RWPE2 (cell line): ENCODE measurements at regions not wholly inside any gene's neighbourhood (a gene's known extent, or its start where the extent isn't known, plus 50 kb on each side); places are given as distances from the start of the nearest gene placed in this dataset.

Experiments
- ATAC-seq: fragments of 200-7000 bp; cut with Tn5 transposase; 3 replicates; pipeline ENCODE4 v1.9.1; 2021; ENCODE audit warnings: low read depth
- DNase-seq: peaks from one replicate; pipeline ENCODE4 v3.0.0-alpha.2; 2020; ENCODE audit warnings: low spot score
- H3K27ac ChIP-seq: fragments of 450-650 bp; 2 replicates; pipeline ENCODE4 v1.5.1; 2017; ENCODE audit warnings: mild to moderate bottlenecking; ENCODE audit not compliant: poor library complexity, severe bottlenecking
- H3K27me3 ChIP-seq: fragments of 250-450 bp; sonication (Bioruptor Pico); 2 replicates; pipeline ENCODE4 v1.5.1; 2021; ENCODE audit warnings: mild to moderate bottlenecking, moderate library complexity; ENCODE audit not compliant: insufficient read depth, poor library complexity, severe bottlenecking
- H3K36me3 ChIP-seq: fragments of 250-450 bp; sonication (Bioruptor Pico); 2 replicates; pipeline ENCODE4 v1.5.1; 2020; ENCODE audit warnings: low read depth, mild to moderate bottlenecking, moderate library complexity
- H3K4me1 ChIP-seq: fragments of 250-450 bp; sonication (Bioruptor Pico); 2 replicates; pipeline ENCODE4 v1.5.1; 2021; ENCODE audit warnings: mild to moderate bottlenecking, moderate library complexity; ENCODE audit not compliant: insufficient read depth, poor library complexity, severe bottlenecking
- H3K4me3 ChIP-seq: fragments of 250-450 bp; sonication (Bioruptor Pico); 2 replicates; pipeline ENCODE4 v1.5.1; 2021; ENCODE audit warnings: mild to moderate bottlenecking, moderate library complexity; ENCODE audit not compliant: severe bottlenecking
- H3K9me3 ChIP-seq: fragments of 250-450 bp; sonication (Bioruptor Pico); 2 replicates; pipeline ENCODE4 v1.5.1; 2021; ENCODE audit warnings: mild to moderate bottlenecking, moderate library complexity; ENCODE audit not compliant: severe bottlenecking
- TF ChIP-seq, protein P1 (sequence below): fragments of 450-650 bp; IDR thresholded peaks from one replicate; pipeline ENCODE4 v1.5.1; 2017; ENCODE audit warnings: mild to moderate bottlenecking, moderate library complexity; ENCODE audit not compliant: poor library complexity, severe bottlenecking

DNA sequence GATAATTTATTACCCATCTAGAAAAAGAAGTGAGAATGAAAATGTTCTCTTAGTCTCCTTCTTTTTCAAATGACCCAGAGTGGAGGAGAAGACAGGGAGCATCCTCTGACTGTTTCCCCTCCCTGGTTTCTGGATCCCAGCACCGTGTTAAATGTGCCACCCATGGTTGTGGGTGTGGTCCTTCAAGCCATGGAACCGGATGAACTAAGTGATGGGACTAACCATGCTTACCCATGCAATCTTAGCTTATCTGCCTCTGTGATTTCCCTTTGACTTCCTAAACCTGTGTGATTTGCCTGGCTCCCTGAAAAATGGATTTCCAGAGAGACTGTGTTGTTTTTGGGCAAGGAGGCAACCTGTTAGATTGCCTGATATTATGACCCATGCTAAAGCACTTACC is 437.1 kb downstream of the MAGEB5 start:
- no peaks in the 10 kb centered on the region for H3K4me1 ChIP-seq
- ATAC-seq (no peak), DNase-seq (no peak)
- no peak overlapping the region for H3K27ac ChIP-seq
- H3K9me3 ChIP-seq = no peaks in the 10 kb centered on the region
- no peak overlapping the region for H3K4me3 ChIP-seq
- TF ChIP-seq, protein P1, sequence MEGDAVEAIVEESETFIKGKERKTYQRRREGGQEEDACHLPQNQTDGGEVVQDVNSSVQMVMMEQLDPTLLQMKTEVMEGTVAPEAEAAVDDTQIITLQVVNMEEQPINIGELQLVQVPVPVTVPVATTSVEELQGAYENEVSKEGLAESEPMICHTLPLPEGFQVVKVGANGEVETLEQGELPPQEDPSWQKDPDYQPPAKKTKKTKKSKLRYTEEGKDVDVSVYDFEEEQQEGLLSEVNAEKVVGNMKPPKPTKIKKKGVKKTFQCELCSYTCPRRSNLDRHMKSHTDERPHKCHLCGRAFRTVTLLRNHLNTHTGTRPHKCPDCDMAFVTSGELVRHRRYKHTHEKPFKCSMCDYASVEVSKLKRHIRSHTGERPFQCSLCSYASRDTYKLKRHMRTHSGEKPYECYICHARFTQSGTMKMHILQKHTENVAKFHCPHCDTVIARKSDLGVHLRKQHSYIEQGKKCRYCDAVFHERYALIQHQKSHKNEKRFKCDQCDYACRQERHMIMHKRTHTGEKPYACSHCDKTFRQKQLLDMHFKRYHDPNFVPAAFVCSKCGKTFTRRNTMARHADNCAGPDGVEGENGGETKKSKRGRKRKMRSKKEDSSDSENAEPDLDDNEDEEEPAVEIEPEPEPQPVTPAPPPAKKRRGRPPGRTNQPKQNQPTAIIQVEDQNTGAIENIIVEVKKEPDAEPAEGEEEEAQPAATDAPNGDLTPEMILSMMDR = no peak
- no peaks in the 10 kb centered on the region for H3K36me3 ChIP-seq
- no peaks in the 10 kb centered on the region for H3K27me3 ChIP-seq

DNA sequence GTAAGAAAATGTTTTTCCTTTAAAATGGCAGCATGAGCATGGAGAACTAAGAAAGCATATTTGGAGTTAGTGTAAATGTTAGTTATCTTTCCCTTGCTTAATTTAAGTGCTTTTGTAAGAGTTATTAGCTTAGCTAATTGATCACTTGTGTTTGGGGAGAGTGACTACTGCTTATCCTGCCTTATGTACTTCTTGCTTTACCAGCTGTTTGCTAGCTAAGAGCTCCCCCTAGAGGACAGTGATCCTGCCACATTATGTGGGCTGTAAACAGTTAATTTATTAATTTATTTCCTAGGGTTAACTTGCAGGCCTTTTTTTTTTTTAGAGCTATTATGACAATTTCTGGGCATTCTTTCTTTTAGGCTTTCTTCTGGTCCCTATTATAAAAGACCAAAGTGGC is 435.8 kb downstream of the MAGEB5 start:
- DNase-seq (no peak), ATAC-seq (no peak)
- Histone ChIP-seq H3K9me3 (no peaks in the 10 kb centered on the region), H3K36me3 (no peaks in the 10 kb centered on the region), H3K4me1 (no peaks in the 10 kb centered on the region), H3K27ac (no peak overlapping the region), H3K4me3 (no peak overlapping the region), H3K27me3 (no peaks in the 10 kb centered on the region)
- TF ChIP-seq, protein P1 = no peak

DNA sequence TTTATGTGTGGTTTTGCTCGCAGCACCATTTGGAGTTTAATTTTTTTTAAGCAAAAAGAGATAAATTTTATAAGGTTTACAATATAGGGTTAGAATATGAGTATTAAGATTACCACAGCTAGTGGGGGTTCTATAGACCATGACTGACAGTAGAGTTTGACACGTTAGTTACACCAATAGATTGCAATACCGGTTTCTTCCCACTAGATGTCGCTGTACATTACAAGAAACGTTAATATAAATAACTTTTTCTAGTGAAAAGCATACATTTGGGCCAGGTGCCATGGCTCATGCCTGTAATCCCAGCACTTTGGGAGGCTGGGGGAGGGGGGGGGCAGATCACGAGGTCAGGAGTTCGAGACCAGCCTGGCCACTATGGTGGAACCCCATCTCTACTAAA is 433.6 kb downstream of the MAGEB5 start:
- TF ChIP-seq, protein P1 = peak; percentile 57
- Histone ChIP-seq H3K4me1 (no peaks in the 10 kb centered on the region), H3K27me3 (no peaks in the 10 kb centered on the region), H3K4me3 (no peak overlapping the region), H3K27ac (no peak overlapping the region), H3K36me3 (no peaks in the 10 kb centered on the region), H3K9me3 (no peaks in the 10 kb centered on the region)
- DNase-seq = no peak
- ATAC-seq = no peak

DNA sequence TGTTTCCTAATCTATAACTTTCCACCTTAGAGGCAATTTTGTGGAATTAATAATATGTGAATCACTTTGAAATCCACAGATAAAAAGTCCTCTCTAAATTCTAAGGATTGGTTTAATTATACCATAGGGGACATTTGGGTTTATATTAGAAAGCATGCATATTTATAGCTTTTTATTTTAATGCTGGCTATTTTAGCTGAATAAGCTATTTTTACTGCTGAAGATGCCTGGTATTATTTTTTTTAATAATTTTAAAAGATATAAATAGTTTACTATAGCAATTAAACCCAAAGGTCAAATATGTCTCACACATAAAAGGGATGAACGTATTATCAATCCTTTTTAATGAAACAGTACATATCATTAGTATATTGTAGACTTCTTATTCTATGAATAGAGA is 415.4 kb downstream of the MAGEB5 start:
- TF ChIP-seq, protein P1 = no peak
- no peak for ATAC-seq
- H3K4me1 ChIP-seq = no peaks in the 10 kb centered on the region

DNA sequence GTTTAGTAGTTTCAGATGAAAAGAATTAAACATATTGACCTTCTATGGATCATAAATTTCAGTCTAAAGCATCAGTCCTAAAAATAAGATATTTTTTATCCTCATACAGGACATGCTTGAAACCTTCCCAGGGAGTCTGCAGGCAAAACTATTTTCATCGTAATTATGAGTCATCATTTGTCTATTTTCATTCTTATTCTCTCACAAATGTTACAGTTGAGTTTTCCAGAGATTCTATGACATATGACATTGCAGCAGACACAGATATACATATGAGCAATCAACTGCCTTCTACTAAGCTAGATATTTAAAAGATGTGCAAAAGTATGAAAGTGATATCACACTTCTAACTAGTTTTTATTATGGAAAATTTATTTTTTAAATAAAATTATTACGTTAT is 398.0 kb downstream of the MAGEB5 start:
- no peak overlapping the region for H3K27ac ChIP-seq
- H3K27me3 ChIP-seq = no peaks in the 10 kb centered on the region
- DNase-seq (no peak), ATAC-seq (no peak)
- no peaks in the 10 kb centered on the region for H3K4me1 ChIP-seq
- TF ChIP-seq, protein P1 = no peak
- H3K9me3 ChIP-seq = no peaks in the 10 kb centered on the region
- H3K4me3 ChIP-seq = no peak overlapping the region
- H3K36me3 ChIP-seq = no peaks in the 10 kb centered on the region

More for the DNA sequence above, 415.4 kb downstream of the MAGEB5 start:
- H3K27me3 ChIP-seq = no peaks in the 10 kb centered on the region
- no peak overlapping the region for H3K27ac ChIP-seq
- no peak for DNase-seq
- H3K4me3 ChIP-seq = no peak overlapping the region
- no peaks in the 10 kb centered on the region for H3K9me3 ChIP-seq
- no peaks in the 10 kb centered on the region for H3K36me3 ChIP-seq
